ENCODE measurements at regions not wholly inside any gene's neighbourhood (a gene's known extent, or its start where the extent isn't known, plus 50 kb on each side); places are given as distances from the start of the nearest gene placed in this dataset.

DNA sequence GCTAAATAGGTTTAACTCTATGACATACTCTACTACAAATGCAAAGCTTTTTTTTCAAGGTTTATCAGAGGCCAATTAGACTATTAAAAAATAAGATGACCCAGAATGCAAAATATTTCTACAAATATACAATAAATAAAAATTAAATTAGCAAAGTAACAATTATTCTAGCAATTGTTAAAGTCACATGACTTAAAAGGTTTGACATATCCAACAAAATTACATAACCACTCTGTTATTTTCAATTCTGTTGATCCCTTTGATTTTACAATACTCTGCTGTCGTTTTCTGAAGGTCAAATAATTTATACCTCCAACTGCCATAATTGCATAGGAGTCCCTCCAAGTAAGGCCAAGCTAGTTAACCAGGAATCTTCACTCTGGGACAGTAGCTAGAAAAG is 292.6 kb upstream of the MIR17HG start:
- TF ChIP-seq, protein P1, sequence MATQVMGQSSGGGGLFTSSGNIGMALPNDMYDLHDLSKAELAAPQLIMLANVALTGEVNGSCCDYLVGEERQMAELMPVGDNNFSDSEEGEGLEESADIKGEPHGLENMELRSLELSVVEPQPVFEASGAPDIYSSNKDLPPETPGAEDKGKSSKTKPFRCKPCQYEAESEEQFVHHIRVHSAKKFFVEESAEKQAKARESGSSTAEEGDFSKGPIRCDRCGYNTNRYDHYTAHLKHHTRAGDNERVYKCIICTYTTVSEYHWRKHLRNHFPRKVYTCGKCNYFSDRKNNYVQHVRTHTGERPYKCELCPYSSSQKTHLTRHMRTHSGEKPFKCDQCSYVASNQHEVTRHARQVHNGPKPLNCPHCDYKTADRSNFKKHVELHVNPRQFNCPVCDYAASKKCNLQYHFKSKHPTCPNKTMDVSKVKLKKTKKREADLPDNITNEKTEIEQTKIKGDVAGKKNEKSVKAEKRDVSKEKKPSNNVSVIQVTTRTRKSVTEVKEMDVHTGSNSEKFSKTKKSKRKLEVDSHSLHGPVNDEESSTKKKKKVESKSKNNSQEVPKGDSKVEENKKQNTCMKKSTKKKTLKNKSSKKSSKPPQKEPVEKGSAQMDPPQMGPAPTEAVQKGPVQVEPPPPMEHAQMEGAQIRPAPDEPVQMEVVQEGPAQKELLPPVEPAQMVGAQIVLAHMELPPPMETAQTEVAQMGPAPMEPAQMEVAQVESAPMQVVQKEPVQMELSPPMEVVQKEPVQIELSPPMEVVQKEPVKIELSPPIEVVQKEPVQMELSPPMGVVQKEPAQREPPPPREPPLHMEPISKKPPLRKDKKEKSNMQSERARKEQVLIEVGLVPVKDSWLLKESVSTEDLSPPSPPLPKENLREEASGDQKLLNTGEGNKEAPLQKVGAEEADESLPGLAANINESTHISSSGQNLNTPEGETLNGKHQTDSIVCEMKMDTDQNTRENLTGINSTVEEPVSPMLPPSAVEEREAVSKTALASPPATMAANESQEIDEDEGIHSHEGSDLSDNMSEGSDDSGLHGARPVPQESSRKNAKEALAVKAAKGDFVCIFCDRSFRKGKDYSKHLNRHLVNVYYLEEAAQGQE (IDR thresholded peaks at IDR 0.05; ENCODE audit: low read depth) = no peak
- TF ChIP-seq, protein P2, sequence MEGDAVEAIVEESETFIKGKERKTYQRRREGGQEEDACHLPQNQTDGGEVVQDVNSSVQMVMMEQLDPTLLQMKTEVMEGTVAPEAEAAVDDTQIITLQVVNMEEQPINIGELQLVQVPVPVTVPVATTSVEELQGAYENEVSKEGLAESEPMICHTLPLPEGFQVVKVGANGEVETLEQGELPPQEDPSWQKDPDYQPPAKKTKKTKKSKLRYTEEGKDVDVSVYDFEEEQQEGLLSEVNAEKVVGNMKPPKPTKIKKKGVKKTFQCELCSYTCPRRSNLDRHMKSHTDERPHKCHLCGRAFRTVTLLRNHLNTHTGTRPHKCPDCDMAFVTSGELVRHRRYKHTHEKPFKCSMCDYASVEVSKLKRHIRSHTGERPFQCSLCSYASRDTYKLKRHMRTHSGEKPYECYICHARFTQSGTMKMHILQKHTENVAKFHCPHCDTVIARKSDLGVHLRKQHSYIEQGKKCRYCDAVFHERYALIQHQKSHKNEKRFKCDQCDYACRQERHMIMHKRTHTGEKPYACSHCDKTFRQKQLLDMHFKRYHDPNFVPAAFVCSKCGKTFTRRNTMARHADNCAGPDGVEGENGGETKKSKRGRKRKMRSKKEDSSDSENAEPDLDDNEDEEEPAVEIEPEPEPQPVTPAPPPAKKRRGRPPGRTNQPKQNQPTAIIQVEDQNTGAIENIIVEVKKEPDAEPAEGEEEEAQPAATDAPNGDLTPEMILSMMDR (IDR thresholded peaks at IDR 0.05 in 2 of 3, conservative IDR thresholded peaks at IDR 0.05 in 1 of 3; ENCODE audit: borderline replicate concordance in 1 of 3, insufficient read depth in 1 of 3, low read depth in 2 of 3, low read length in 2 of 3) = no peak

All from HCT116 (cell line).